ENCODE measurements at regions not wholly inside any gene's neighbourhood (a gene's known extent, or its start where the extent isn't known, plus 50 kb on each side); places are given as distances from the start of the nearest gene placed in this dataset.

DNA sequence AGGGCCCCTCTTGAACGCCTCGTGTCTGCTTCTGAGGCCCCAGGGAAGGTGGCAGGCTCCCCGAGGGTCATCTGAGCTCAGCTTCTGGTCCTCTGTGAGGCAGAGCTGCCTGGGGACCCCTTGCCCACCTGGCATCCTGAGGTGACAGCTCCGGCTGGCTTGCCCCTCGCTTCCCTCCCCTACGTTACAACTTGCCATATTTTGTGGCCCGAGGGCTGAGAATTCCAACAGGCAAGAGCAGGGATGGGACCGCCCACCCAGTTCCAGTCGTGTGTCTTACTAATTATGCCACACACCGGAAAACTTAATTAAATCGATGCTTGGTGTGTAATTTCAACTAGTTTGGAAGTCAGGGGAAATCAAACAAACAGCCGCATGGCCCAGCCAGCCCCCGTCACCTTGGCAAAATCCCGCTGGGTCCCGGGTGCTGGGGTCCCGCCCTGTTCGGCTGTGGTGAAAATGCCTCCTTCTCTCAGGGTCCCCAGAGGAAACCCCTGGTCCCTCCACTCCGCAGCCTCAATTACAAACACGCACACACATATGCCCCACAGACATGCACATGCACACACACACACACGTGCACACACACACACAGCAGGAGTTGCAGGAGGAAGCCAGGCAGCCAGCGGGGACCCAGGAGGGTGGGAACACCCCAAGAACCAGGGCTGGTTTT lies 221.0 kb upstream of the IER5L start:
- ChIA-PET CTCF (no interaction called here), POLR2A (ENCODE audit: unreplicated experiment) (no interaction called here)
- Histone ChIP-seq H3K4me3 (no peak overlapping the region), H3K4me1 (replicated peaks; ENCODE audit: insufficient read depth) (no peaks in the 10 kb centered on the region), H3F3A (ENCODE audit: insufficient read depth, low read depth) (no peaks in the 10 kb centered on the region), H3K36me3 (ENCODE audit: low read depth) (no peaks in the 10 kb centered on the region), H3K9me2 (ENCODE audit: insufficient read depth) (no peaks in the 10 kb centered on the region), H3K9me3 (ENCODE audit: insufficient read depth, low read depth) (no peaks in the 10 kb centered on the region), H3K4me2 (no peak overlapping the region), H2AFZ (no peak overlapping the region), H3K27ac (no peak overlapping the region), H3K79me2 (ENCODE audit: low read depth) (no peaks in the 10 kb centered on the region), H3K27me3 (ENCODE audit: insufficient read depth, low read depth) (no peaks in the 10 kb centered on the region), H4K20me1 (ENCODE audit: insufficient read depth) (no peaks in the 10 kb centered on the region)
- DNase-seq = no peak
- no TSS peak for BruUV-seq (replicated peaks)
- TF ChIP-seq, protein P1, sequence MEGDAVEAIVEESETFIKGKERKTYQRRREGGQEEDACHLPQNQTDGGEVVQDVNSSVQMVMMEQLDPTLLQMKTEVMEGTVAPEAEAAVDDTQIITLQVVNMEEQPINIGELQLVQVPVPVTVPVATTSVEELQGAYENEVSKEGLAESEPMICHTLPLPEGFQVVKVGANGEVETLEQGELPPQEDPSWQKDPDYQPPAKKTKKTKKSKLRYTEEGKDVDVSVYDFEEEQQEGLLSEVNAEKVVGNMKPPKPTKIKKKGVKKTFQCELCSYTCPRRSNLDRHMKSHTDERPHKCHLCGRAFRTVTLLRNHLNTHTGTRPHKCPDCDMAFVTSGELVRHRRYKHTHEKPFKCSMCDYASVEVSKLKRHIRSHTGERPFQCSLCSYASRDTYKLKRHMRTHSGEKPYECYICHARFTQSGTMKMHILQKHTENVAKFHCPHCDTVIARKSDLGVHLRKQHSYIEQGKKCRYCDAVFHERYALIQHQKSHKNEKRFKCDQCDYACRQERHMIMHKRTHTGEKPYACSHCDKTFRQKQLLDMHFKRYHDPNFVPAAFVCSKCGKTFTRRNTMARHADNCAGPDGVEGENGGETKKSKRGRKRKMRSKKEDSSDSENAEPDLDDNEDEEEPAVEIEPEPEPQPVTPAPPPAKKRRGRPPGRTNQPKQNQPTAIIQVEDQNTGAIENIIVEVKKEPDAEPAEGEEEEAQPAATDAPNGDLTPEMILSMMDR (conservative IDR thresholded peaks at IDR 0.05) = no peak
- no peak for TF ChIP-seq EZH2 (IDR thresholded peaks at IDR 0.05; ENCODE audit: low read depth)
- intact Hi-C loops (cut with micrococcal nuclease; ENCODE audit: unreplicated experiment) = no loop called here

DNA sequence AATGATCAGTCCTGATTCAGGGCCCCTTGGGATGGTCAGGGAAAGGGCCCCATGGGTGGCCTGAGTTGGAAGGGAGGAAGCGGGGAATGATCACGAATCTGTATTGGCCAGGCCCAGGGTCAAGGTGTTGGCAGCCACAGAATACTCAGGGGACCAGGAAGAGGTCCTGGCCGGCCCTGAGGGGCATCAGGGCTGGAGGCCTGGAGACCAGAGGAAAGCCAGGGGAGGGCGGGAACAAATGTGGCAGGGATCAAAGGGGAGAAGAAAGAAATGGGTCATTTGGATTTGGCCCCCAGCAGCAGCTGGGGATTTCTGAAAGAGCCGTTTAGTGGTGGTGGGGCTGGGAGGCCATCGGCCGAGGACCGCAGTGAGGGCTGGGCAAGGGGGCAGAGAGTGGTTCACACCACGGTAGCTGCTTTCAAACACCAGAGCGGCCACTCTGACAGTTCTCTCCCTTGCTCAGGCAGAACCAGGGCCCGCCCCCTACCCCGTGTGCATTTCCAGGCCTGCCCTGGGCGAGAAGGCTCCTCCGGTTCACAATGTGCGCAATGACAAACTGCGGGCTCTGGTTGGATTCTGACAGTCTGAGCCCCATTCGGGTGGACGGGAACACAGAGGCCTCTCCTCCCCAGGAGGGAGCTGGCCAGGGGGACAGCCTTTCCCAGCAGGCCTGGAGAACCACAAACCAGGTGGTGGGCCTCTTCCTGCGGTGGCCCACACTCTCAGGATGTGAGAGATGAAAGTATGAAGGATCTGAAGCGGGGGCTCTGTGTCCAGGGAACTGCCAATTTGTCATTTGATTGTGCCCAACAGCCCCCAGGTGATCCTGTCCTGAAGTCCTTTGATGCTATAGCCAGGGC lies 220.3 kb upstream of the IER5L start:
- CTCF ChIA-PET = no interaction called here
- no peaks in the 10 kb centered on the region for H4K20me1 ChIP-seq (ENCODE audit: insufficient read depth)
- no peak for TF ChIP-seq EZH2 (IDR thresholded peaks at IDR 0.05; ENCODE audit: low read depth)
- no peaks in the 10 kb centered on the region for H3K4me1 ChIP-seq (replicated peaks; ENCODE audit: insufficient read depth)
- BruUV-seq (replicated peaks) = no TSS peak
- H3K4me2 ChIP-seq = no peak overlapping the region
- no peaks in the 10 kb centered on the region for H3K9me2 ChIP-seq (ENCODE audit: insufficient read depth)
- DNase-seq = no peak
- POLR2A ChIA-PET (ENCODE audit: unreplicated experiment) = no interaction called here
- no peak overlapping the region for H3K27ac ChIP-seq
- no peaks in the 10 kb centered on the region for H3K36me3 ChIP-seq (ENCODE audit: low read depth)
- H3K27me3 ChIP-seq (ENCODE audit: insufficient read depth, low read depth) = no peaks in the 10 kb centered on the region
- no peaks in the 10 kb centered on the region for H3K79me2 ChIP-seq (ENCODE audit: low read depth)
- H3K9me3 ChIP-seq (ENCODE audit: insufficient read depth, low read depth) = no peaks in the 10 kb centered on the region
- no peak overlapping the region for H2AFZ ChIP-seq
- intact Hi-C loops (cut with micrococcal nuclease; ENCODE audit: unreplicated experiment) = no loop called here
- no peak overlapping the region for H3K4me3 ChIP-seq
- no peaks in the 10 kb centered on the region for H3F3A ChIP-seq (ENCODE audit: insufficient read depth, low read depth)

DNA sequence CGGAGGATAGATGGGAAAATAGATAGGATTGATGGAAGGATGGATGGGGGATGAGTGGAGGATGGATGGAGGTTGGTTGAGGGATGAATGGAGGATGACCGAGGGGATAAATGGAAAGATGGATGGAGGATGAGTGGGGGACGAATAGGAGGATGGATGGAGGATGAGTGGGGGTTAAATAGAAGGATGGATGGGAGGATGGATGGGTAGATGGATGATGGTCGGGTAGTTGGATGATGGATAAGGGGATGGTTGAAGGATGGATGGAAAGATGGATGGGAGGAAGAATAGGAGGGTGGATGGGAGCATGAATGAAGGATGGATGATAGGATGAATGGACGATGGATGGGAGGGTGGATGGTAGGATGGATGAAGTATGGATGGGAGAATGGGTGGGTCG lies 219.3 kb upstream of the IER5L start:
- no TSS peak for BruUV-seq (replicated peaks)
- no peak overlapping the region for H3K4me2 ChIP-seq

More for the DNA sequence above, 219.3 kb upstream of the IER5L start:
- no peaks in the 10 kb centered on the region for H3K27me3 ChIP-seq (ENCODE audit: insufficient read depth, low read depth)
- H3K27ac ChIP-seq = no peak overlapping the region
- H2AFZ ChIP-seq = no peak overlapping the region
- no peaks in the 10 kb centered on the region for H3F3A ChIP-seq (ENCODE audit: insufficient read depth, low read depth)
- intact Hi-C loops (cut with micrococcal nuclease; ENCODE audit: unreplicated experiment) = no loop called here
- POLR2A ChIA-PET (ENCODE audit: unreplicated experiment) = no interaction called here
- H3K4me1 ChIP-seq (replicated peaks; ENCODE audit: insufficient read depth) = no peaks in the 10 kb centered on the region
- H3K9me3 ChIP-seq (ENCODE audit: insufficient read depth, low read depth) = no peaks in the 10 kb centered on the region
- no peaks in the 10 kb centered on the region for H3K36me3 ChIP-seq (ENCODE audit: low read depth)
- no peak for DNase-seq
- no peaks in the 10 kb centered on the region for H3K79me2 ChIP-seq (ENCODE audit: low read depth)
- no peak overlapping the region for H3K4me3 ChIP-seq
- CTCF ChIA-PET = no interaction called here
- no peak for TF ChIP-seq EZH2 (IDR thresholded peaks at IDR 0.05; ENCODE audit: low read depth)
- TF ChIP-seq, protein P1 (conservative IDR thresholded peaks at IDR 0.05) = no peak
- H3K9me2 ChIP-seq (ENCODE audit: insufficient read depth) = no peaks in the 10 kb centered on the region
- H4K20me1 ChIP-seq (ENCODE audit: insufficient read depth) = no peaks in the 10 kb centered on the region
